ENCODE measurements at regions not wholly inside any gene's neighbourhood (a gene's known extent, or its start where the extent isn't known, plus 50 kb on each side); places are given as distances from the start of the nearest gene placed in this dataset.
A peak's percentile ranks its signal among the peaks of the same experiment; 100 is the strongest.

DNA sequence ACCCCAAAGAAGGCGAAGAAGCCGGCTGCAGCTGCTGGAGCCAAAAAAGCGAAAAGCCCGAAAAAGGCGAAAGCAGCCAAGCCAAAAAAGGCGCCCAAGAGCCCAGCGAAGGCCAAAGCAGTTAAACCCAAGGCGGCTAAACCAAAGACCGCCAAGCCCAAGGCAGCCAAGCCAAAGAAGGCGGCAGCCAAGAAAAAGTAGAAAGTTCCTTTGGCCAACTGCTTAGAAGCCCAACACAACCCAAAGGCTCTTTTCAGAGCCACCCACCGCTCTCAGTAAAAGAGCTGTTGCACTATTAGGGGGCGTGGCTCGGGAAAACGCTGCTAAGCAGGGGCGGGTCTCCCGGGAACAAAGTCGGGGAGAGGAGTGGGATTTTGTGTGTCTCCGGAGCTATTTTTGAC lies 69.6 kb downstream of the HFE start:
- peak; percentile 58 for TF ChIP-seq POLR2A (IDR thresholded peaks at IDR 0.05; ENCODE audit: low read length)
- no peak for TF ChIP-seq GATA1 (IDR thresholded peaks at IDR 0.05; ENCODE audit: low read depth, low read length)
